ENCODE measurements at regions not wholly inside any gene's neighbourhood (a gene's known extent, or its start where the extent isn't known, plus 50 kb on each side); places are given as distances from the start of the nearest gene placed in this dataset.

- TF ChIP-seq SMC3 (IDR thresholded peaks at IDR 0.05; ENCODE audit: low read depth, low read length) = no peak
- no peak for TF ChIP-seq RFX5 (IDR thresholded peaks at IDR 0.05; ENCODE audit: low read depth, low read length)
- TF ChIP-seq MAFK (IDR thresholded peaks at IDR 0.05; ENCODE audit: low read depth, low read length) = no peak
- no peak for TF ChIP-seq CTCF (conservative IDR thresholded peaks at IDR 0.05; ENCODE audit: low read depth, low read length)
- no peak for TF ChIP-seq RAD21 (IDR thresholded peaks at IDR 0.05; ENCODE audit: low read length)
- no peak for TF ChIP-seq CHD1 (IDR thresholded peaks at IDR 0.05; ENCODE audit: low read depth, low read length)
- no peak for TF ChIP-seq RCOR1 (IDR thresholded peaks at IDR 0.05; ENCODE audit: insufficient replicate concordance, low read length)
These were observed 131.7 kb downstream of the KLF5 start for GRCh38 chr13:73190477-73190876.
